ENCODE measurements at regions not wholly inside any gene's neighbourhood (a gene's known extent, or its start where the extent isn't known, plus 50 kb on each side); places are given as distances from the start of the nearest gene placed in this dataset.

- DNase-seq: no peak
- no peaks in the 10 kb centered on the region for H3K36me3 Mint-ChIP-seq
- peaks cover 0 to 1% (median 0%) of the 10 kb centered on the region in 6 donors for H3K9me3 Mint-ChIP-seq
- no peaks in the 10 kb centered on the region for H3K4me1 Mint-ChIP-seq
- H3K4me3 Mint-ChIP-seq: no peak overlapping the region
- no peak overlapping the region for H3K27ac Mint-ChIP-seq
- H3K27me3 Mint-ChIP-seq (ENCODE audit: low read depth in 3 of 3): peaks cover 0 to 7% (median 5%) of the 10 kb centered on the region in 3 donors
Observed at GRCh38 chr10:113284635-113285034, 268.2 kb upstream of the HABP2 start.

- Mint-ChIP-seq H3K36me3 (no peaks in the 10 kb centered on the region), H3K9me3 (peaks cover 0 to 1% (median 0%) of the 10 kb centered on the region in 6 donors), H3K4me1 (no peaks in the 10 kb centered on the region), H3K27ac (no peak overlapping the region), H3K4me3 (no peak overlapping the region), H3K27me3 (ENCODE audit: low read depth in 3 of 3) (peaks cover 0 to 7% (median 5%) of the 10 kb centered on the region in 3 donors)
- no peak for DNase-seq
Observed at GRCh38 chr10:113285305-113285704, 267.5 kb upstream of the HABP2 start.

- Mint-ChIP-seq H3K4me1 (no peaks in the 10 kb centered on the region), H3K9me3 (peaks cover 0 to 1% (median 0%) of the 10 kb centered on the region in 6 donors), H3K4me3 (no peak overlapping the region), H3K27ac (no peak overlapping the region), H3K27me3 (ENCODE audit: low read depth in 3 of 3) (peaks cover 0 to 7% (median 5%) of the 10 kb centered on the region in 3 donors), H3K36me3 (no peaks in the 10 kb centered on the region)
- DNase-seq: no peak
Observed at GRCh38 chr10:113287592-113287991, 265.3 kb upstream of the HABP2 start.

GRCh38 chr10:113290137-113290536, 262.7 kb upstream of the HABP2 start:
- Mint-ChIP-seq H3K27me3 (ENCODE audit: low read depth in 3 of 3) (peaks cover 0 to 5% (median 3%) of the 10 kb centered on the region in 3 donors), H3K36me3 (no peaks in the 10 kb centered on the region), H3K4me3 (no peak overlapping the region)

GRCh38 chr10:113291413-113291812, 261.4 kb upstream of the HABP2 start:
- Mint-ChIP-seq H3K4me3 (no peak overlapping the region), H3K27me3 (ENCODE audit: low read depth in 3 of 3) (peaks cover 0 to 3% (median 2%) of the 10 kb centered on the region in 3 donors), H3K9me3 (no peaks in the 10 kb centered on the region), H3K4me1 (no peaks in the 10 kb centered on the region), H3K27ac (no peak overlapping the region), H3K36me3 (no peaks in the 10 kb centered on the region)
- DNase-seq: no peak

More at GRCh38 chr10:113290137-113290536, 262.7 kb upstream of the HABP2 start:
- Mint-ChIP-seq H3K9me3 (no peaks in the 10 kb centered on the region), H3K4me1 (no peaks in the 10 kb centered on the region), H3K27ac (no peak overlapping the region)
- DNase-seq: no peak

GRCh38 chr10:113292086-113292485, 260.8 kb upstream of the HABP2 start:
- Mint-ChIP-seq H3K9me3 (no peaks in the 10 kb centered on the region), H3K4me1 (no peaks in the 10 kb centered on the region), H3K27me3 (ENCODE audit: low read depth in 3 of 3) (peaks cover 0 to 3% (median 2%) of the 10 kb centered on the region in 3 donors), H3K36me3 (no peaks in the 10 kb centered on the region), H3K4me3 (no peak overlapping the region), H3K27ac (no peak overlapping the region)
- no peak for DNase-seq

GRCh38 chr10:113292743-113293142, 260.1 kb upstream of the HABP2 start:
- Mint-ChIP-seq H3K36me3 (no peaks in the 10 kb centered on the region), H3K27ac (no peak overlapping the region), H3K4me3 (no peak overlapping the region), H3K27me3 (ENCODE audit: low read depth in 3 of 3) (peaks cover 0 to 3% (median 2%) of the 10 kb centered on the region in 3 donors), H3K9me3 (no peaks in the 10 kb centered on the region), H3K4me1 (no peaks in the 10 kb centered on the region)
- DNase-seq: no peak

GRCh38 chr10:113293167-113293566, 259.7 kb upstream of the HABP2 start:
- Mint-ChIP-seq H3K4me1 (no peaks in the 10 kb centered on the region), H3K9me3 (no peaks in the 10 kb centered on the region), H3K36me3 (no peaks in the 10 kb centered on the region), H3K27me3 (ENCODE audit: low read depth in 3 of 3) (peaks cover 0 to 3% (median 2%) of the 10 kb centered on the region in 3 donors), H3K4me3 (no peak overlapping the region), H3K27ac (no peak overlapping the region)
- no peak for DNase-seq

- H3K4me3 Mint-ChIP-seq: no peak overlapping the region
- H3K27ac Mint-ChIP-seq: no peak overlapping the region
- no peaks in the 10 kb centered on the region for H3K4me1 Mint-ChIP-seq
- peaks cover 0 to 3% (median 2%) of the 10 kb centered on the region in 3 donors for H3K27me3 Mint-ChIP-seq (ENCODE audit: low read depth in 3 of 3)
- no peaks in the 10 kb centered on the region for H3K9me3 Mint-ChIP-seq
- DNase-seq: no peak
- H3K36me3 Mint-ChIP-seq: no peaks in the 10 kb centered on the region
Observed at GRCh38 chr10:113294868-113295267, 258.0 kb upstream of the HABP2 start.

GRCh38 chr10:113297226-113297625, 255.6 kb upstream of the HABP2 start:
- DNase-seq: no peak
- Mint-ChIP-seq H3K9me3 (no peaks in the 10 kb centered on the region), H3K27ac (no peak overlapping the region), H3K36me3 (no peaks in the 10 kb centered on the region), H3K4me1 (no peaks in the 10 kb centered on the region), H3K4me3 (no peak overlapping the region), H3K27me3 (ENCODE audit: low read depth in 3 of 3) (peaks cover 1 to 3% (median 2%) of the 10 kb centered on the region in 3 donors)

GRCh38 chr10:113298616-113299015, 254.2 kb upstream of the HABP2 start:
- Mint-ChIP-seq H3K27ac (no peak overlapping the region), H3K4me1 (no peaks in the 10 kb centered on the region), H3K4me3 (no peak overlapping the region), H3K9me3 (no peaks in the 10 kb centered on the region), H3K36me3 (no peaks in the 10 kb centered on the region), H3K27me3 (ENCODE audit: low read depth in 3 of 3) (peaks cover 1 to 4% (median 2%) of the 10 kb centered on the region in 3 donors)
- no peak for DNase-seq

- no peaks in the 10 kb centered on the region for H3K4me1 Mint-ChIP-seq
- no peaks in the 10 kb centered on the region for H3K36me3 Mint-ChIP-seq
- peaks cover 1 to 4% (median 2%) of the 10 kb centered on the region in 3 donors for H3K27me3 Mint-ChIP-seq (ENCODE audit: low read depth in 3 of 3)
- H3K27ac Mint-ChIP-seq: no peak overlapping the region
- no peak overlapping the region for H3K4me3 Mint-ChIP-seq
- DNase-seq: no peak
- no peaks in the 10 kb centered on the region for H3K9me3 Mint-ChIP-seq
Observed at GRCh38 chr10:113300201-113300600, 252.7 kb upstream of the HABP2 start.

- no peak overlapping the region for H3K27ac Mint-ChIP-seq
- no peak overlapping the region for H3K4me3 Mint-ChIP-seq
- no peaks in the 10 kb centered on the region for H3K36me3 Mint-ChIP-seq
- no peaks in the 10 kb centered on the region for H3K9me3 Mint-ChIP-seq
- H3K4me1 Mint-ChIP-seq: no peaks in the 10 kb centered on the region
- DNase-seq: no peak
- H3K27me3 Mint-ChIP-seq (ENCODE audit: low read depth in 3 of 3): peaks cover 1 to 4% (median 2%) of the 10 kb centered on the region in 3 donors
Observed at GRCh38 chr10:113300617-113301016, 252.2 kb upstream of the HABP2 start.

GRCh38 chr10:113301342-113301984, 251.4 kb upstream of the HABP2 start:
- Mint-ChIP-seq H3K4me1 (no peaks in the 10 kb centered on the region), H3K27ac (no peak overlapping the region), H3K9me3 (no peaks in the 10 kb centered on the region), H3K4me3 (no peak overlapping the region), H3K27me3 (ENCODE audit: low read depth in 3 of 3) (peaks cover 1 to 2% (median 2%) of the 10 kb centered on the region in 3 donors), H3K36me3 (no peaks in the 10 kb centered on the region)
- no peak for DNase-seq

- no peaks in the 10 kb centered on the region for H3K36me3 Mint-ChIP-seq
- H3K4me3 Mint-ChIP-seq: no peak overlapping the region
- H3K9me3 Mint-ChIP-seq: no peaks in the 10 kb centered on the region
- H3K27ac Mint-ChIP-seq: no peak overlapping the region
- peaks cover 1 to 2% (median 2%) of the 10 kb centered on the region in 3 donors for H3K27me3 Mint-ChIP-seq (ENCODE audit: low read depth in 3 of 3)
- no peak for DNase-seq
- no peaks in the 10 kb centered on the region for H3K4me1 Mint-ChIP-seq
Observed at GRCh38 chr10:113302062-113302461, 250.8 kb upstream of the HABP2 start.

All from immature natural killer cell (primary cell).